Suprapubic skin (tissue), 4 donors: ENCODE measurements at regions not wholly inside any gene's neighbourhood (a gene's known extent, or its start where the extent isn't known, plus 50 kb on each side); places are given as distances from the start of the nearest gene placed in this dataset.

Source experiments
- DNase-seq, 2 donors: peaks; one replicate each; pipeline ENCODE4 v3.0.0-alpha.2; 2019; ENCODE audit warnings: low spot score in 2 of 2
- H3K27ac ChIP-seq: fragments of 200-600 bp; sonication (generic); one replicate; pipeline ENCODE4 v1.5.1; 2019
- H3K27me3 ChIP-seq: fragments of 200-600 bp; sonication (generic); one replicate; pipeline ENCODE4 v1.5.1; 2019
- H3K36me3 ChIP-seq: fragments of 200-600 bp; sonication (generic); one replicate; pipeline ENCODE4 v1.5.1; 2019
- H3K4me1 ChIP-seq: fragments of 200-600 bp; sonication (generic); one replicate; pipeline ENCODE4 v1.5.1; 2019
- H3K4me3 ChIP-seq: fragments of 200-600 bp; sonication (generic); one replicate; pipeline ENCODE4 v1.5.1; 2019; ENCODE audit warnings: mild to moderate bottlenecking
- H3K9me3 ChIP-seq: fragments of 200-600 bp; sonication (generic); one replicate; pipeline ENCODE4 v1.5.1; 2019
- EP300 ChIP-seq: sonication (generic); formaldehyde crosslinking; IDR thresholded peaks from one replicate; pipeline ENCODE4 v1.6.1; 2017; ENCODE audit warnings: antibody characterized with exemption
- POLR2A ChIP-seq, 2 donors: fragments of 450-650 bp; IDR thresholded peaks; one replicate each; pipeline ENCODE4 v1.6.1; 2017; ENCODE audit warnings: antibody characterized with exemption in 2 of 2, mild to moderate bottlenecking in 2 of 2, moderate library complexity in 2 of 2
- POLR2AphosphoS5 ChIP-seq, 3 donors: sonication (generic); formaldehyde crosslinking; IDR thresholded peaks; one replicate each; pipeline ENCODE4 v1.6.1; 2017; ENCODE audit warnings: antibody characterized with exemption in 3 of 3
- WGBS: methylation state at CpG from one replicate; pipeline ENCODE4 v1.1.5; 2018; 5-methylcytosine and 5-hydroxymethylcytosine counted together
- TF ChIP-seq, protein P1 (sequence below), 2 donors: fragments of 200-600 bp in 1 of 2; fragments of 450-650 bp in 1 of 2; sonication (generic) in 1 of 2; IDR thresholded peaks; one replicate each; pipeline ENCODE4 v1.5.1; 2016 to 2019; ENCODE audit warnings: antibody characterized with exemption in 2 of 2, mild to moderate bottlenecking in 1 of 2, moderate library complexity in 1 of 2

DNA sequence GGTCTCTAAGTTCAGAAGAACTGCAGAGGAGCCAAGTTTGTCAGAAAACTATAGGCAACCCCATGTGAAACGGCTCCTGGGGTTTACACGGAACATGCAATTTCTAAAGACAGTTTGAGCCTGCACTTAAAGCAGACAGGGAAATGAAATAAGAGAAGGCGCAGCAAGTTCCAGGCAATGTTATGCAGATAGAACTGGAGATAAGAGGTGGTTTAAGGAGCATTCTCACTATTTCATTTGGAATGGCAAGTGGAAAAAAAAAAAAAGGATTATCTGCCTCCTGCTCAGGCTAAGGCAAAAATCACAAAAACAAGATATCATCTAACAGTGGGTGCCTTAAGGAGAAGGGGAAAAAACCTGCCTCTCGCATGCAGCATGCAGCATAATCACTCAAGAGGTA is 2252.4 kb downstream of the MAT2B start:
- Histone ChIP-seq H3K27ac (no peak overlapping the region), H3K27me3 (no peaks in the 10 kb centered on the region), H3K4me3 (no peak overlapping the region), H3K9me3 (no peaks in the 10 kb centered on the region), H3K36me3 (no peaks in the 10 kb centered on the region), H3K4me1 (no peaks in the 10 kb centered on the region)
- TF ChIP-seq, protein P1, sequence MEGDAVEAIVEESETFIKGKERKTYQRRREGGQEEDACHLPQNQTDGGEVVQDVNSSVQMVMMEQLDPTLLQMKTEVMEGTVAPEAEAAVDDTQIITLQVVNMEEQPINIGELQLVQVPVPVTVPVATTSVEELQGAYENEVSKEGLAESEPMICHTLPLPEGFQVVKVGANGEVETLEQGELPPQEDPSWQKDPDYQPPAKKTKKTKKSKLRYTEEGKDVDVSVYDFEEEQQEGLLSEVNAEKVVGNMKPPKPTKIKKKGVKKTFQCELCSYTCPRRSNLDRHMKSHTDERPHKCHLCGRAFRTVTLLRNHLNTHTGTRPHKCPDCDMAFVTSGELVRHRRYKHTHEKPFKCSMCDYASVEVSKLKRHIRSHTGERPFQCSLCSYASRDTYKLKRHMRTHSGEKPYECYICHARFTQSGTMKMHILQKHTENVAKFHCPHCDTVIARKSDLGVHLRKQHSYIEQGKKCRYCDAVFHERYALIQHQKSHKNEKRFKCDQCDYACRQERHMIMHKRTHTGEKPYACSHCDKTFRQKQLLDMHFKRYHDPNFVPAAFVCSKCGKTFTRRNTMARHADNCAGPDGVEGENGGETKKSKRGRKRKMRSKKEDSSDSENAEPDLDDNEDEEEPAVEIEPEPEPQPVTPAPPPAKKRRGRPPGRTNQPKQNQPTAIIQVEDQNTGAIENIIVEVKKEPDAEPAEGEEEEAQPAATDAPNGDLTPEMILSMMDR (IDR thresholded peaks at IDR 0.05), result no peak
- TF ChIP-seq POLR2A (IDR thresholded peaks at IDR 0.05) (no peak), POLR2AphosphoS5 (IDR thresholded peaks at IDR 0.05) (no peak), EP300 (no peak)
- no peak for DNase-seq
- 37% methylated on average over 4 of the region's 4 CpGs for WGBS

DNA sequence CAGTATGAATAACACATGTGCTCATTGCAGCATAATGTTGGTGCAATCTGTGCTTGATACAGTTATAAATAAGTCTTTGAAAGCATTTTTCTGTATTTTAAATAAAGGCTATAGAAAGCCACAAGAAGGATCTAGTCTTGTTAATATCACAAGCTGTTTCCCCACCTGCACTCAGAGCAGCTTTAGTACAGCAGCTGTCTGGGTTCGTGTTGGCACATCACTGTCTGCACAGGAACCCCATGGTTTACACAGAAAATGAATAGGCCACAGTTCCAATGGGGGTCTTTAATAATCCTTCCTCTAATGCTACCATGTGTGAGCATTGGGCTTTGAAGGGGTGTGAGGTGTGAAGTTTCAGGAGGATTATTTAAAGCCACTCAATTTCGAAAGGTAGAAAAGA is 2269.7 kb downstream of the MAT2B start:
- H3K4me3 ChIP-seq, result no peak overlapping the region
- TF ChIP-seq POLR2AphosphoS5 (IDR thresholded peaks at IDR 0.05) (no peak), EP300 (no peak), POLR2A (IDR thresholded peaks at IDR 0.05) (no peak)
- TF ChIP-seq, protein P1 (IDR thresholded peaks at IDR 0.05), result no peak
- H3K27me3 ChIP-seq, result no peaks in the 10 kb centered on the region
- H3K27ac ChIP-seq, result no peak overlapping the region
- no peaks in the 10 kb centered on the region for H3K4me1 ChIP-seq
- DNase-seq, result no peak
- H3K36me3 ChIP-seq, result no peaks in the 10 kb centered on the region
- 56% methylated on average over 2 of the region's 2 CpGs for WGBS
- H3K9me3 ChIP-seq, result no peaks in the 10 kb centered on the region

DNA sequence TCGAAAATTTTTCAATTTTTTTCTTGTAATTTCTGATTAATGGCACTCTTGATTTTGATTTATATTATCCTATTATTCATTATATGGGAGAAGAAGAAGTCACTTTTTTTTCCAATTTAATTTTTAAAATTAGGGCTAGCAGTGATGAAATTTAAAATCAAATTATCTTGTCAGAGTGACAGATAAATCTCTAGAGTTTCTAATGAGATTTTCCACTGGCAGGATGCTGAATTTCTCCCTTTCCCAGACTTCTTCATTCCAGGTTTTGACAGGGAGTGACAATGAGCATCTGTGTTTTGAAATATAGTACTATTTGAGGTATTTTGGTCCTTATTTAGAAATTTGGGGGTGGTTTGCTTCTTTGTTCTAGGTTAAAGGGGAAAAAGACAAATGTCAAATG is 2274.1 kb downstream of the MAT2B start:
- TF ChIP-seq EP300 (no peak), POLR2AphosphoS5 (IDR thresholded peaks at IDR 0.05) (no peak), POLR2A (IDR thresholded peaks at IDR 0.05) (no peak)
- TF ChIP-seq, protein P1 (IDR thresholded peaks at IDR 0.05), result no peak
- no peak for DNase-seq
- 45% methylated on average over 1 of the region's 1 CpG for WGBS
- H3K9me3 ChIP-seq, result no peaks in the 10 kb centered on the region
- H3K27ac ChIP-seq, result no peak overlapping the region
- H3K4me3 ChIP-seq, result no peak overlapping the region
- H3K27me3 ChIP-seq, result no peaks in the 10 kb centered on the region
- H3K36me3 ChIP-seq, result no peaks in the 10 kb centered on the region
- H3K4me1 ChIP-seq, result no peaks in the 10 kb centered on the region

DNA sequence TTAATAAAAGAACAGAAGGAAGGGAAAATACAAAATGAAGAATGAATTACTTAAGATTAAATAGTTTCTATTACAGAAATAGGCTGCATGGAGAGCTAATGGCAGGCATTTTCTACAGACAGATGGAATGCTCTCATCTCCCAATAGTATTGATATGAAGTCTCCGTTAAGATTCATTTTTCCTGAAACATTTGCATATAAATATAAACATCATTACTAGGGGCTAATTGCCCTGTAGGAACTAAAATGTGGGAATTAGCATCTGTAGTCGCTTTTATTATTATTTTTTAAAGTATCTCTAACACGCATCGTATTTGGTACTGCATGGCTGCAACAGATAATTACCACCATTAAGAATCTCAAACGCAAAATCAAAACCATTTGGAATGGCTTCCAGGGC is 2275.5 kb downstream of the MAT2B start:
- TF ChIP-seq EP300 (no peak), POLR2AphosphoS5 (IDR thresholded peaks at IDR 0.05) (no peak), POLR2A (IDR thresholded peaks at IDR 0.05) (no peak)
- TF ChIP-seq, protein P1 (IDR thresholded peaks at IDR 0.05), result no peak
- Histone ChIP-seq H3K4me1 (no peaks in the 10 kb centered on the region), H3K36me3 (no peaks in the 10 kb centered on the region), H3K27me3 (no peaks in the 10 kb centered on the region), H3K9me3 (no peaks in the 10 kb centered on the region), H3K27ac (no peak overlapping the region), H3K4me3 (no peak overlapping the region)
- WGBS, result 90% methylated on average over 5 of the region's 5 CpGs
- no peak for DNase-seq

DNA sequence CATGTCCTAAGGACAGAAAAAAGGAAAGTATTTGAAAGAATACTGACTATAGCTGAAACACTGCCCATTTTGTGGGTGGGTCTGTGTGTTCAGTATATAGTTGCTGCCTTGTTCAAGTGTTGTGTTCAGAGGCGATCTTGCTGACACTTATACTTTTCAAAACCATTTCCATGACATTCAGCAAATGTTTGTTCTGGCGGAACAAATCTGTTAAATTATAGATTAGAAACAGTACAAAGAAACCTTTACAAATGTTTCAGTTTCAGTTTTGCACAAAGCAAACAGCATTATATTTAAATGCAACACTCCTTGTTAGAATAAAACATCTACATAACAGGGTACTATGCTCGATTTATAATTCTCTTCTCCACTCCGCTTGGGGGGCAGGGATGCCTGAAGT is 2276.3 kb downstream of the MAT2B start:
- H3K4me3 ChIP-seq, result no peak overlapping the region
- TF ChIP-seq, protein P1 (IDR thresholded peaks at IDR 0.05), result no peak
- TF ChIP-seq POLR2AphosphoS5 (IDR thresholded peaks at IDR 0.05), result no peak
- TF ChIP-seq EP300, result no peak
- TF ChIP-seq POLR2A (IDR thresholded peaks at IDR 0.05), result no peak
- no peaks in the 10 kb centered on the region for H3K9me3 ChIP-seq
- H3K36me3 ChIP-seq, result no peaks in the 10 kb centered on the region
- WGBS, result 85% methylated on average over 4 of the region's 4 CpGs
- no peak for DNase-seq
- H3K27me3 ChIP-seq, result no peaks in the 10 kb centered on the region
- no peaks in the 10 kb centered on the region for H3K4me1 ChIP-seq
- no peak overlapping the region for H3K27ac ChIP-seq
